Fibroblast of lung (primary cell): ENCODE measurements at regions not wholly inside any gene's neighbourhood (a gene's known extent, or its start where the extent isn't known, plus 50 kb on each side); places are given as distances from the start of the nearest gene placed in this dataset.

Experiments
- DNase-seq, 2 donors: peaks; one replicate each; pipeline versions ENCODE4 v3.0.0 to v3.0.0-alpha.2; 2010; ENCODE audit warnings: low read depth in 2 of 2
- H2AFZ ChIP-seq: 2 replicates; pipeline ENCODE4 v1.5.1; 2012; ENCODE audit warnings: low read length, control low read depth, inconsistent platforms
- H3K27ac ChIP-seq: 2 replicates; pipeline ENCODE4 v1.5.1; 2011; ENCODE audit warnings: low read length, control low read depth; ENCODE audit not compliant: insufficient read depth
- H3K27me3 ChIP-seq: 2 replicates; pipeline ENCODE4 v1.5.1; 2011; ENCODE audit warnings: mild to moderate bottlenecking, low read length; ENCODE audit not compliant: control insufficient read depth, insufficient read depth
- H3K36me3 ChIP-seq: 2 replicates; pipeline ENCODE4 v1.5.1; 2011; ENCODE audit warnings: low read length; ENCODE audit not compliant: control insufficient read depth, insufficient read depth
- H3K4me1 ChIP-seq: 2 replicates; pipeline ENCODE4 v1.5.1; 2011; ENCODE audit warnings: low read length; ENCODE audit not compliant: control insufficient read depth, insufficient read depth; ENCODE audit errors: extremely low read depth
- H3K4me2 ChIP-seq: 2 replicates; pipeline ENCODE4 v1.5.1; 2011; ENCODE audit warnings: low read length, control low read depth; ENCODE audit not compliant: insufficient read depth; ENCODE audit errors: extremely low read depth
- H3K4me3 ChIP-seq, 4 experiments: fragments of 200-600 bp in 1 of 4; sonication (generic) in 1 of 4; replicated peaks in 1 of 4; 2 replicates each; pipeline ENCODE4 v1.5.1; 2011 to 2016; ENCODE audit warnings: low read length in 4 of 4, low read depth in 3 of 4, mild to moderate bottlenecking in 3 of 4, control low read depth in 2 of 4, inconsistent platforms in 1 of 4, mixed read lengths in 1 of 4; ENCODE audit not compliant: insufficient read depth in 1 of 4; ENCODE audit errors: control extremely low read depth in 1 of 4
- H3K79me2 ChIP-seq: 2 replicates; pipeline ENCODE4 v1.5.1; 2012; ENCODE audit warnings: mild to moderate bottlenecking, low read length, inconsistent platforms; ENCODE audit not compliant: control insufficient read depth, insufficient read depth
- H3K9ac ChIP-seq: 2 replicates; pipeline ENCODE4 v1.5.1; 2011; ENCODE audit warnings: mild to moderate bottlenecking, low read length, control low read depth; ENCODE audit not compliant: insufficient read depth
- H3K9me3 ChIP-seq: 2 replicates; pipeline ENCODE4 v1.5.1; 2012; ENCODE audit warnings: low read depth, low read length; ENCODE audit not compliant: control insufficient read depth, insufficient read depth
- H4K20me1 ChIP-seq: 2 replicates; pipeline ENCODE4 v1.5.1; 2011; ENCODE audit warnings: low read length; ENCODE audit not compliant: control insufficient read depth, insufficient read depth; ENCODE audit errors: extremely low read depth
- EZH2 ChIP-seq: IDR thresholded peaks from 2 replicates; pipeline ENCODE4 v1.5.1; 2012; ENCODE audit warnings: low read length, control low read depth, mild to moderate bottlenecking; ENCODE audit errors: missing control alignments
- TF ChIP-seq, protein P1 (sequence below), 2 donors: IDR thresholded peaks in 1 of 2; conservative IDR thresholded peaks in 1 of 2; 1 replicate in 1 of 2; 2 replicates in 1 of 2; pipeline ENCODE4 v1.5.1; 2011 to 2012; ENCODE audit warnings: low read length in 2 of 2, control low read depth in 1 of 2, inconsistent platforms in 1 of 2, low read depth in 1 of 2, mild to moderate bottlenecking in 1 of 2

- TF ChIP-seq EZH2 = no peak
- TF ChIP-seq, protein P1, sequence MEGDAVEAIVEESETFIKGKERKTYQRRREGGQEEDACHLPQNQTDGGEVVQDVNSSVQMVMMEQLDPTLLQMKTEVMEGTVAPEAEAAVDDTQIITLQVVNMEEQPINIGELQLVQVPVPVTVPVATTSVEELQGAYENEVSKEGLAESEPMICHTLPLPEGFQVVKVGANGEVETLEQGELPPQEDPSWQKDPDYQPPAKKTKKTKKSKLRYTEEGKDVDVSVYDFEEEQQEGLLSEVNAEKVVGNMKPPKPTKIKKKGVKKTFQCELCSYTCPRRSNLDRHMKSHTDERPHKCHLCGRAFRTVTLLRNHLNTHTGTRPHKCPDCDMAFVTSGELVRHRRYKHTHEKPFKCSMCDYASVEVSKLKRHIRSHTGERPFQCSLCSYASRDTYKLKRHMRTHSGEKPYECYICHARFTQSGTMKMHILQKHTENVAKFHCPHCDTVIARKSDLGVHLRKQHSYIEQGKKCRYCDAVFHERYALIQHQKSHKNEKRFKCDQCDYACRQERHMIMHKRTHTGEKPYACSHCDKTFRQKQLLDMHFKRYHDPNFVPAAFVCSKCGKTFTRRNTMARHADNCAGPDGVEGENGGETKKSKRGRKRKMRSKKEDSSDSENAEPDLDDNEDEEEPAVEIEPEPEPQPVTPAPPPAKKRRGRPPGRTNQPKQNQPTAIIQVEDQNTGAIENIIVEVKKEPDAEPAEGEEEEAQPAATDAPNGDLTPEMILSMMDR (conservative IDR thresholded peaks at IDR 0.05 in 1 of 2, IDR thresholded peaks at IDR 0.05 in 1 of 2; ENCODE audit: low read depth in 1 of 2, low read length in 2 of 2) = no peak
- H3K27me3 ChIP-seq = no peaks in the 10 kb centered on the region
- no peak overlapping the region for H3K4me2 ChIP-seq
- no peak for DNase-seq
- no peak overlapping the region for H3K27ac ChIP-seq
- H2AFZ ChIP-seq = no peak overlapping the region
- H3K4me1 ChIP-seq = no peaks in the 10 kb centered on the region
- H3K36me3 ChIP-seq = no peaks in the 10 kb centered on the region
- no peak overlapping the region for H3K9ac ChIP-seq
- no peaks in the 10 kb centered on the region for H4K20me1 ChIP-seq
- H3K4me3 ChIP-seq = no peak overlapping the region
- no peaks in the 10 kb centered on the region for H3K79me2 ChIP-seq
- no peaks in the 10 kb centered on the region for H3K9me3 ChIP-seq
Measured at GRCh38 chr13:65032825-65033224, 2197.3 kb downstream of the PCDH9 start.

DNA sequence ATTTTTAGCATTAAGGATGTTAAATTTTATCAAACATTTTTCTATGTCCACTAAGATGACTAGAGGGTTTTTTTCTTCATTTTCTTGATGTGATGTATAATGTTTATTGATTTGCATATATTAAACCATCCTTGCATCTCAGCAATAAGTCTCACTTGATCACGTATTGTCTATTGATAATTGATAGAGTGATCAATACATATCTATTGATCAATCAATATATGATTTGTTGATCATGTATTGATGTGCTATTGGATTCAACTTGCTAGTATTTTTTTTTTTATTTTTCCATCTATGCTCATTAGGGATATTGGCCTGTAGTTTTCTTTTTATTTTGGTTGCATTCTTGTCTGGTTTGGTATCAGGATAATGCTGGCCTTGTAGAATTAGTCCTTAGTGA, 2202.0 kb downstream of the PCDH9 start:
- Histone ChIP-seq H3K9me3 (no peaks in the 10 kb centered on the region), H3K27me3 (no peaks in the 10 kb centered on the region), H3K4me1 (no peaks in the 10 kb centered on the region), H3K27ac (no peak overlapping the region), H3K9ac (no peak overlapping the region), H3K79me2 (no peaks in the 10 kb centered on the region), H4K20me1 (no peaks in the 10 kb centered on the region), H3K4me2 (no peak overlapping the region), H3K36me3 (no peaks in the 10 kb centered on the region), H3K4me3 (no peak overlapping the region), H2AFZ (no peak overlapping the region)
- TF ChIP-seq, protein P1 (conservative IDR thresholded peaks at IDR 0.05 in 1 of 2, IDR thresholded peaks at IDR 0.05 in 1 of 2; ENCODE audit: low read depth in 1 of 2, low read length in 2 of 2) = no peak
- no peak for TF ChIP-seq EZH2
- DNase-seq = no peak

- Histone ChIP-seq H3K27me3 (no peaks in the 10 kb centered on the region), H4K20me1 (no peaks in the 10 kb centered on the region), H3K4me2 (no peak overlapping the region), H3K9me3 (no peaks in the 10 kb centered on the region), H3K4me3 (no peak overlapping the region), H3K27ac (no peak overlapping the region), H3K79me2 (no peaks in the 10 kb centered on the region), H3K36me3 (no peaks in the 10 kb centered on the region), H3K4me1 (no peaks in the 10 kb centered on the region), H3K9ac (no peak overlapping the region), H2AFZ (no peak overlapping the region)
- no peak for DNase-seq
- TF ChIP-seq, protein P1 (conservative IDR thresholded peaks at IDR 0.05 in 1 of 2, IDR thresholded peaks at IDR 0.05 in 1 of 2; ENCODE audit: low read depth in 1 of 2, low read length in 2 of 2) = no peak
- TF ChIP-seq EZH2 = no peak
Measured at GRCh38 chr13:65026505-65026904, 2203.6 kb downstream of the PCDH9 start.
